ENCODE measurements at regions not wholly inside any gene's neighbourhood (a gene's known extent, or its start where the extent isn't known, plus 50 kb on each side); places are given as distances from the start of the nearest gene placed in this dataset.
"Not testable (repeated sequence)": the region's sequence is repeated elsewhere in the genome, so short reads cannot be mapped to it uniquely, and the experiment has no call there.

DNA sequence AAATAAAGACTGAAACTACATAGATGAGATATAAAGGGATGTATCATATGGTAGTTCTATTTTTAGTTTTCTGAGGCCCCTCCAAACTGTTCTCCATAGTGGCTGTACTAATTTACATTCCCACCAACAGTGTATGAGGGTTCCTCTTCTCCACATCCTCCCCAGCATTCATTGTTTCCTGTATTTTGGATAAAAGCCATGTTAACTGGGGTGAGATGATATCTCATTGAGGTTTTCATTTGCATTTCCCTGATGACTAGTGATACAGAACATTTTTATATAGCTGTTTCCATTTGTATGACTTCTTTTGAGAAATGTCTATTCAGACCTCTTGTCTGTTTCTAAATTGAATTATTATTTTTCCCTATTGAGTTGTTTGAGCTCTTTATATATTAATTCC, 229.3 kb downstream of the RFPL4B start:
- DNase-seq = no peak

DNA sequence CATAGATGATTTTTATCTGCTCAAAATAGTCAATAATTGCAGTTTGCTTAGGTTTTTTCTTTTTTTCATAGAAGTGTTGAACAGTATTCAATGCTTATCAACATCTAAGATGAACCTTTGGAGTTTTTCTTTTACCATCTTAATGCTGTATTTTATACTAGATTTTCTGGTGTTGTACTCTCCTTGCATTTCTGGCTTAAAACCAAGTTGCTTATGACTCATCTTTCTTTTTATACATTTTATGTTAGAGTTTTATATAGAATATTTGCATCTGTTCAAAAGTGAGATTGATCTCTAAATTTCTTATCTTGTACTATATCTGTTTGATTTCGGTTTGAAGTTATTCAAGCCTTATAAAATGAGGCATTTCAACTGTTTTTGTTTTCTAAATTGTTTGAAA, 232.5 kb downstream of the RFPL4B start:
- DNase-seq = no peak

DNA sequence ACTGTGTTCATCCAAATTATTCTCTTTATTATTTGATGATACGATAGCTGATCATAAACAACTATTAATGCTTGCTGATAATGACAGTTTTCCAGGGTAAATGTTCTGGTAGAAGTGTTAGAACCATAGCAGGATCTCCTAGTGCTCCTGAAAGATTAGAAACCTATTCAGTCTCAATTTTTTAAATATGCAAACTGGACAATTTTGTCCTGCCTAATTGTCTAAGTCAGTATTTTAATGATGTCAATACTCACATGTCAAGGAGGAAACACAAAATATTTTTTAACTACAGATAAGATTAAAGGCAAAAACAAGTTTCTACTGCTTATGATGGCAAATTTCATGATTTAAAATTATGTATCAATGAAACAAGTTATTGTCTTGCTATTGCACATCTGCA, 233.9 kb downstream of the RFPL4B start:
- no peak for DNase-seq

GRCh38 chr6:112590326-112590725, 243.2 kb downstream of the RFPL4B start:
- no peak for DNase-seq

DNA sequence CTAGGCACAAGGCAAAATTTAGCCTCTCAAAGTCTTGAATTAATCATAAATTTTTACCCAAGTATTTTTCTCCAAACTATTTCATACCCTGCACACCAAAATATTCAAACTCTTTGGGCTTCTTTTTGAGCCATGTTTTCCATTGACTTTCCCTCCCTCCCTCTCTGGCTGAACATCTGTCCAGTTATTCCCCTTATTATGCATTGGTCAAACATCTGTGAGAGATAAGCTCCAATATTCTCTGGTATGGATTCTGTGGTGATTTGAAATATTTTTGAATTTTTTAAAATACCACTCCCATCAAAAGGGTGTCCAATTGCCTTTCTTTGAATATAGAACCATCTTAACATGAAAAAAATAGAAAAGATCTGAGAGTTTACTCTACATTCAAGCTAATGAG, 244.2 kb downstream of the RFPL4B start:
- DNase-seq = no peak

- DNase-seq = no peak
Measured at GRCh38 chr6:112592159-112592558, 245.0 kb downstream of the RFPL4B start.

DNA sequence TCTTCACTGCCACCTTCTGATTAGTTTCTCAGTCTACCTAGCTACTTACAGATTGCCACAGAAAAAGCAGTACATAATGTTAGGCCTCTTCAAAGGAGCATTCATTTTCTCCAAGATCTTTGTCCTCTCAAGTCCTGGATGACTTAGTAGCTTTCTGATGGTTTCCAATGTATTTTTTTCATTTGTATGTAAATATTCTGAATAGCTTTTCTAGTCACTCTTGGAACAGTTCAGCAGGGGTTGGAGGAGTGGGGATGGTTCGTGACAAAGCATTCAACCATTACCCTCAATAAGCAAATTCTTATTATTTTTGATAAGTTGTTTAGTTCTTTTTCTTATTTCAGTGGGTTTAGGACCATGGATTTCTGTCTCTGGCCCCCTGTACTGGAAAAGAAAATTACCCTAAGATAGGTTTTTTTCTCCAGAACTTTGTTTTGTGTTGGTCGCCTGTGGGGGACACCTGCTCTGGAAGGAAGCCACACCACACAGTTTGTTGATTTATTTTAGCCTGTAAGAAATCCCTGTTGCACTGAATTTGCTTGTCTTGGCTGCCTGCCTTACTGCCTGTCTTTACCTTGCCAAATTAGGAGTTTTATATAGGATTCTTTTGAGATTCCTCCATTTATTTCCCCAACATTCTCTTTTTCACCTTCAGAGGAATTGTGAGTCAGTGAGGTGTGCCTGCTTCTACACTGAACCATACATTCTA, 247.9 kb downstream of the RFPL4B start:
- no peak for DNase-seq

- DNase-seq = no peak
Measured at GRCh38 chr6:112595841-112596240, 248.7 kb downstream of the RFPL4B start.

DNA sequence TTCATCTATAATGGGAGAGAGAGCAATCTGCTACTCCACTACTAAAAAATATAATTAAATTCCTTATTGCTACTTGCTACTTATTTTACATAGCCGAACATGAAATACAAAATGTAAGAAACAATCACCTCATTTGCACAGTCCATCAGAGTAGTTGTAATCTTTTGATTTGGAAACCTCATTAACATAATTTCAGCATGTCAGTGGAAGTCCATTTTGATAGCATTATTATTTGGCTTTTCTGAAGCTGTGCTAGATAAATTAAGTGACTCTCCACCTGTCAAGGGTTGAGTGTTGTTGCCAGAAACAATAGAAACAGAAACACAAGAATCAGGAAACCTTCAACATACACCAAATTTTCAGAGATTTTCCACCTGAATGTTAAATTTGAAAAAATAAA, 250.0 kb downstream of the RFPL4B start:
- no peak for DNase-seq

- DNase-seq = no peak
Measured at GRCh38 chr6:112600168-112600567, 253.0 kb downstream of the RFPL4B start.

DNA sequence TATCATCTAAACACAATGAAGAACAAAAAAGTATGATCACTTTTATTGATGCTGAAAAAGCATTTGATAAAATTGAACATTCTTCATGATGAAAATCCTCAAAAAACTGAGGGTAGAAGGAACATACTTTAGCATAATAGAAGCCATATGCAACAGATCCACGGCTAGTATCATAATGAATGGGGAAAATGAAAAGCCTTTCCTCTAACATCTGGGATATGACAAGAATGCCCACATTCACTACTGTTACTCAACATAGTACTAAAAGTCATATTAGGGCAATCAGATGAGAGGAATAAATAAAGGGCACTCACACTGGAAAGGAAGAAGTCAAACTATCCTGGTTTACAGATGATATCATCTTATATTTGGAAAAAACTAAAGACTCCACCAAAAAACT, 256.6 kb downstream of the RFPL4B start:
- DNase-seq = no peak

- no peak for DNase-seq
Measured at GRCh38 chr6:112606656-112607435, 259.7 kb downstream of the RFPL4B start.

DNA sequence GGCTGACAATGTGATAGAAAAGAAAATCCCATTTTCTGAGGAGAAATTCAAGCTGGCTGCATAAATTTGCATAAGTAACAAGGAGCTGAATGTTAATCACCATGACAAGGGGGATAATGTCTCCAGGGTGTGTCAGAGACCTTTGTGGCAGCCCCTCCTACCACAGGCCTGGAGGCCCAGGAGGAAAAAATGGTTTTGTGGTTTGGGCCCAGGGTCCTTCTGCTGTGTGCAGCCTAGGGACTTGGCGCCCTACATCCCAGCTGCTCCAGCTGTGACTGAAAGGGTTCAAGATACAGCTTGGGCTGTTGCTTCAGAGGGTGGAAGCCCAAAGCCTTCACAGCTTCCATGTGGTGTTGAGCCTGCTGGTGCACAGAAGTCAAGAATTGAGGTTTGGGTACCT, 261.8 kb downstream of the RFPL4B start:
- not testable (repeated sequence) for DNase-seq

GRCh38 chr6:112613410-112613809, 266.3 kb downstream of the RFPL4B start:
- no peak for DNase-seq

GRCh38 chr6:112618849-112619248, 271.7 kb downstream of the RFPL4B start:
- DNase-seq = peak in 6 of 56 donors; percentile 1 to 29 (median 4)

DNA sequence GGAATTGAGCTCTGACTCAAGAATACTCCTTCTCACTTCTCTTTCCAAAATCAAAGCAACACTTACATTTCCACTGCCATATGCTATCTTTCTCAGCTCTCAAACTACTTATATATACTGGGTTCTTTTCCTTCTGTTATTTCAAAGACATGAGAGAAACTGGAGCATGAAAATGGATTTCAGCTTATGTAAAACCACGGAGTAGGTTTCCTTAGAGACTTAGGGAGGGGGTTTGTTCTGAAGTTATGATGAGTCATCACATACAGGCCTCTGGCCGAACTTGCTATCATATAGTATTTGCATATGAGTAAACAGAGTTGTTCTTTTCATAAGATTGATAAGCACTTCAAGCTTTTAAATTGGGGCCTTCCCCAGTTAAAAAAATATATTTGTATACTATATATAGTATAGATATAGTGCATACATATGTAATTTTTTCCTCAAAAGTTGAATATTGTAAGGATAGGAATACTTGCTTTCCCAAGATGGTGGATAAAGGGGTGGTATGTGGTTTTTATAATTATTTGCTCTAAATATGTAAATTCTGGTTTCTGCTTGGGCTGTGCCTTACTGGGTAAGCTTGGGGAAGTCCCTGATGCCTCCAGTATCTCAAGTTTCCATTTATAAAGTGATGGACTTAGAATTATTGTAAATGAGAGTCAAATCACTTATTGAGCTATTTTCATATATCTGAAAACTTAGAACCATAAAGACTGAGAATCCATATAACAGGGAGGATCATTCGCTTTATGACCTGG, 273.9 kb downstream of the RFPL4B start:
- DNase-seq = no peak

DNA sequence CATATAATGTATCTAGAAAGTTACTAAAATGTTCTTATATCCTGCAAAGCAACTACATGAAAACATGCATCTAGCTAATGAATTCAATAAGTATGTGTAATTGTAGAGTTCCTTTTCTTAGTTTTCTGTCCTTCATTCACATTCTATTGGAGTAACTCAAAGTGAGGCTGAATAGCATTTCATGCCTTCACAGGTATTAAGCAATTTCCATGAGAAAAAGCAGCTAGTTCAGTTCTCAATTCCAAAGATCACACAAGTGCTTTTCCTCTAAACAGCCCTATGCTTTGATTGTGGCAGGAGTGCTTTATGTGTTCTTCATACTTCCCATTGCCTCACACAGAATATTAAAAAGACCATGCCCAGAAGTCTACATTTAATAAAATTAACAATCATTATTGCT, 274.9 kb downstream of the RFPL4B start:
- no peak for DNase-seq

- no peak for DNase-seq
Measured at GRCh38 chr6:112626468-112627082, 279.4 kb downstream of the RFPL4B start.

- no peak for DNase-seq
Measured at GRCh38 chr6:112634376-112634775, 287.2 kb downstream of the RFPL4B start.

DNA sequence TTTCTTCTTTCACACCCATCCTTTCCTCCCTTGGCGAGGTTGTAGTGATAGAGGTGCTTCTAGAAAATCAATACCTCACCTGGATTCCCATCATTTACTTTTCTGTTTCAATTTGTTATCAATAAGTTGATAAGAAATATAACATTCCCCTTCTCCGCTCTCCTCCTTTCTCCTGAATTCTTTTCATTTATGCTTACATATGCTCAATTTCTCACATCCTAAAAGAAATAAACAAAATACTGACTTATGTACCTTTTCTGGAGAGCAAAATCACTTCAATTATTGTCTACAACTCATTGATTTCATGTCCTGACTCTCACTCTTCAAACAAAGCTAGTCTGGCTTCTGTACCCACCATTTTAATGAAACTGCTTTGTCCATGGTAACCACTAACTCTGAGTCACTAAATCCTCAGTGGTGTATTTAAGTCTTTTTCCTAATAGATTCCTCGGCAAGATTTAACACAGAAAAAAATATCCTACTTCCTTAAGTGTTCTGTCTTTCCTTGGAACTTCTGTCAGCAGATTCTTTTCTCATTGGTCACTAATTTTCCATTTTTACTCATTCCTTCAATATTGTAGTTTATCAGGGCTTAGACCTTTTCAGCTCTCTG, 289.6 kb downstream of the RFPL4B start:
- no peak for DNase-seq

- no peak for DNase-seq
Measured at GRCh38 chr6:112639391-112639831, 292.3 kb downstream of the RFPL4B start.
